A549 (cell line): ENCODE measurements at regions not wholly inside any gene's neighbourhood (a gene's known extent, or its start where the extent isn't known, plus 50 kb on each side); places are given as distances from the start of the nearest gene placed in this dataset.
"Not testable (repeated sequence)": the region's sequence is repeated elsewhere in the genome, so short reads cannot be mapped to it uniquely, and the experiment has no call there.

Experiments
- ATAC-seq, 2 experiments: fragments of 200-7000 bp in 1 of 2; fragments of >200 bp in 1 of 2; cut with Nextera tagmentation in 1 of 2; cut with Tn5 transposase in 1 of 2; 3 replicates each; pipeline versions ENCODE4 v1.8.0 to v1.9.1; 2018 to 2020; ENCODE audit warnings: mild to moderate bottlenecking in 1 of 2, moderate library complexity in 1 of 2
- CTCF ChIA-PET: fragments of 300-600 bp; sonication (Branson Sonifier 250); formaldehyde crosslinking; extraction: SDS; loops from one replicate; lab custom pipeline; 2021; ENCODE audit warnings: antibody characterized with exemption, inconsistent platforms; lab: Yijun Ruan, JAX
- POLR2A ChIA-PET: fragments of 350-600 bp; formaldehyde crosslinking; extraction: SDS; loops from one replicate; lab custom pipeline; 2021; ENCODE audit warnings: antibody characterized with exemption, inconsistent platforms; lab: Yijun Ruan, JAX
- DNase-seq, 2 experiments: peaks; one replicate each; pipeline versions ENCODE4 v3.0.0 to v3.0.0-alpha.2; 2011 to 2016; ENCODE audit warnings: low read depth in 1 of 2, low spot score in 1 of 2
- FAIRE-seq: peaks from 2 replicates; lab custom pipeline; 2011; peaks lifted over from hg19 to GRCh38; lab: Jason Lieb, UNC
- H3K27ac ChIP-seq, 2 experiments: fragments of >200 bp; sonication (Bioruptor Twin); formaldehyde crosslinking; 3 replicates each; pipeline ENCODE4 v1.5.1; 2016 to 2017
- H3K4me1 ChIP-seq: fragments of >200 bp; sonication (Bioruptor Twin); formaldehyde crosslinking; 3 replicates; pipeline ENCODE4 v1.6.1; 2016
- H3K4me2 ChIP-seq: fragments of >200 bp; sonication (Bioruptor Twin); formaldehyde crosslinking; 3 replicates; pipeline ENCODE4 v1.6.1; 2016
- H3K4me3 ChIP-seq: fragments of >200 bp; sonication (Bioruptor Twin); formaldehyde crosslinking; 3 replicates; pipeline ENCODE4 v1.5.1; 2016
- H3K9me3 ChIP-seq: fragments of >200 bp; sonication (Bioruptor Twin); formaldehyde crosslinking; 3 replicates; pipeline ENCODE4 v1.6.1; 2016
- ATOH8 ChIP-seq: fragments of 250-450 bp; sonication (Bioruptor Pico); IDR thresholded peaks from 2 replicates; pipeline ENCODE4 v1.5.0; 2020; ENCODE audit warnings: low read depth, mild to moderate bottlenecking, moderate library complexity
- BHLHE40 ChIP-seq: IDR thresholded peaks from 2 replicates; pipeline ENCODE4 v1.6.1; 2012; ENCODE audit warnings: low read depth, low read length, inconsistent platforms
- CBX8 ChIP-seq: fragments of 200-600 bp; sonication (generic); IDR thresholded peaks from 2 replicates; pipeline ENCODE4 v1.6.1; 2016
- E2F6 ChIP-seq: IDR thresholded peaks from 2 replicates; pipeline ENCODE4 v1.6.1; 2012; ENCODE audit warnings: low read depth, borderline replicate concordance
- EHF ChIP-seq: fragments of 250-450 bp; sonication (Bioruptor Pico); IDR thresholded peaks from 2 replicates; pipeline ENCODE4 v1.5.0; 2020; ENCODE audit warnings: mild to moderate bottlenecking
- EP300 ChIP-seq, 2 experiments: fragments of >200 bp; sonication (Bioruptor Twin); formaldehyde crosslinking; IDR thresholded peaks; 2 replicates in 1 of 2; 3 replicates in 1 of 2; pipeline ENCODE4 v1.6.1; 2016 to 2017
- ESRRA ChIP-seq: fragments of 150-350 bp; IDR thresholded peaks from 2 replicates; pipeline ENCODE4 v1.6.1; 2014; ENCODE audit warnings: mild to moderate bottlenecking, low read length, borderline replicate concordance
- FOSL2 ChIP-seq, 2 experiments: fragments of 450-650 bp in 1 of 2; fragments of >200 bp in 1 of 2; sonication (Bioruptor Twin) in 1 of 2; formaldehyde crosslinking; IDR thresholded peaks; 2 replicates each; pipeline versions ENCODE4 v1.5.0 to v1.6.1; 2016 to 2020; ENCODE audit warnings: mild to moderate bottlenecking in 1 of 2, moderate library complexity in 1 of 2
- GATA3 ChIP-seq: IDR thresholded peaks from 2 replicates; pipeline ENCODE4 v1.6.1; 2012; ENCODE audit warnings: borderline replicate concordance
- HDAC2 ChIP-seq: fragments of 200-600 bp; sonication (generic); IDR thresholded peaks from 2 replicates; pipeline ENCODE4 v1.6.1; 2016
- HES2 ChIP-seq: fragments of >200 bp; sonication (Bioruptor Twin); formaldehyde crosslinking; IDR thresholded peaks from 2 replicates; pipeline ENCODE4 v1.6.1; 2016
- HEYL ChIP-seq: fragments of 250-450 bp; sonication (Bioruptor Pico); IDR thresholded peaks from 2 replicates; pipeline ENCODE4 v1.8.0; 2021; ENCODE audit warnings: mild to moderate bottlenecking, moderate library complexity
- HMGXB4 ChIP-seq: fragments of 250-450 bp; sonication (Bioruptor Pico); IDR thresholded peaks from 2 replicates; pipeline ENCODE4 v1.5.0; 2021; ENCODE audit warnings: mild to moderate bottlenecking, moderate library complexity, borderline replicate concordance
- HOXA7 ChIP-seq: fragments of 250-450 bp; sonication (Bioruptor Pico); IDR thresholded peaks from 2 replicates; pipeline ENCODE4 v1.5.0; 2020; ENCODE audit warnings: mild to moderate bottlenecking, moderate library complexity
- HOXB5 ChIP-seq: fragments of 250-450 bp; sonication (Bioruptor Pico); IDR thresholded peaks from 2 replicates; pipeline ENCODE4 v1.5.0; 2020; ENCODE audit warnings: mild to moderate bottlenecking, moderate library complexity
- JUNB ChIP-seq: fragments of >200 bp; sonication (Bioruptor Twin); formaldehyde crosslinking; IDR thresholded peaks from 2 replicates; pipeline ENCODE4 v1.6.1; 2016
- KDM5A ChIP-seq: fragments of 200-600 bp; sonication (generic); IDR thresholded peaks from 2 replicates; pipeline ENCODE4 v1.6.1; 2016; ENCODE audit warnings: antibody characterized with exemption, mild to moderate bottlenecking
- MAFK ChIP-seq: fragments of 450-650 bp; IDR thresholded peaks from 2 replicates; pipeline ENCODE4 v1.6.1; 2014; ENCODE audit not compliant: partially characterized antibody
- MAX ChIP-seq: IDR thresholded peaks from 2 replicates; pipeline ENCODE4 v1.6.1; 2012
- MAZ ChIP-seq: fragments of 150-350 bp; IDR thresholded peaks from 2 replicates; pipeline ENCODE4 v1.6.1; 2014; ENCODE audit warnings: antibody characterized with exemption, low read depth, low read length, borderline replicate concordance
- NFE2L2 ChIP-seq: fragments of 150-350 bp; conservative IDR thresholded peaks from 2 replicates; pipeline ENCODE4 v1.6.1; 2014; ENCODE audit warnings: low read length
- NPAS2 ChIP-seq: fragments of 250-450 bp; sonication (Bioruptor Pico); IDR thresholded peaks from 2 replicates; pipeline ENCODE4 v1.8.0; 2022; ENCODE audit warnings: mild to moderate bottlenecking, moderate library complexity, borderline replicate concordance
- NR3C1 ChIP-seq: fragments of >200 bp; sonication (Bioruptor Twin); formaldehyde crosslinking; IDR thresholded peaks from 3 replicates; pipeline ENCODE4 v1.6.1; 2017
- PBX3 ChIP-seq: IDR thresholded peaks from 2 replicates; pipeline ENCODE4 v1.6.1; 2012
- PHF8 ChIP-seq: fragments of 200-600 bp; sonication (generic); IDR thresholded peaks from 2 replicates; pipeline ENCODE4 v1.6.1; 2016; ENCODE audit warnings: low read depth, mild to moderate bottlenecking, antibody characterized with exemption, moderate library complexity, borderline replicate concordance
- POLR2AphosphoS2 ChIP-seq: conservative IDR thresholded peaks from 2 replicates; pipeline ENCODE4 v1.6.1; 2012; ENCODE audit warnings: low read length, improper control_type of control experiment, inconsistent platforms
- RARB ChIP-seq: fragments of 250-450 bp; sonication (Bioruptor Pico); IDR thresholded peaks from 2 replicates; pipeline ENCODE4 v1.8.0; 2021; ENCODE audit warnings: mild to moderate bottlenecking, moderate library complexity
- RCOR1 ChIP-seq: fragments of 150-350 bp; IDR thresholded peaks from 2 replicates; pipeline ENCODE4 v1.6.1; 2014; ENCODE audit warnings: antibody characterized with exemption, low read length, low read depth
- REST ChIP-seq: fragments of 200-600 bp; sonication (generic); IDR thresholded peaks from 2 replicates; pipeline ENCODE4 v1.6.1; 2016; ENCODE audit warnings: antibody characterized with exemption, mild to moderate bottlenecking, moderate library complexity
- RFX5 ChIP-seq: fragments of 450-650 bp; IDR thresholded peaks from 2 replicates; pipeline ENCODE4 v1.7.1; 2014; ENCODE audit warnings: antibody characterized with exemption, mild to moderate bottlenecking, moderate library complexity
- SREBF2 ChIP-seq: fragments of 450-650 bp; IDR thresholded peaks from 2 replicates; pipeline ENCODE4 v1.6.1; 2014; ENCODE audit warnings: mild to moderate bottlenecking, moderate library complexity
- TFCP2L1 ChIP-seq: fragments of 250-450 bp; sonication (Bioruptor Pico); IDR thresholded peaks from 2 replicates; pipeline ENCODE4 v1.5.0; 2021; ENCODE audit warnings: mild to moderate bottlenecking
- TP53 ChIP-seq: fragments of 250-450 bp; sonication (Bioruptor Pico); IDR thresholded peaks from 2 replicates; pipeline ENCODE4 v1.5.0; 2021; ENCODE audit warnings: mild to moderate bottlenecking, moderate library complexity
- ZFP36 ChIP-seq: fragments of 450-650 bp; IDR thresholded peaks from 2 replicates; pipeline ENCODE4 v1.6.1; 2014; ENCODE audit warnings: borderline replicate concordance; ENCODE audit not compliant: partially characterized antibody
- whole genome bisulfite sequencing: methylation state at CpG from one replicate; pipeline ENCODE4 v1.1.6; 2017; ENCODE audit errors: missing lambda C conversion rate; 5-methylcytosine and 5-hydroxymethylcytosine counted together

GRCh38 chr17:37813751-37814150 lies 68.9 kb upstream of the HNF1B start (continued):
- TF ChIP-seq PBX3: 0 out of 2 replicates have a peak, but pooled peaks have one; percentile 48
- TF ChIP-seq PHF8: no peak
- TF ChIP-seq NFE2L2: no peak
- TF ChIP-seq MAX: peak; percentile 85
- no peak for TF ChIP-seq SREBF2
- no peak for TF ChIP-seq E2F6
- no peak for TF ChIP-seq ESRRA
- no peak for TF ChIP-seq MAZ
- TF ChIP-seq HMGXB4 (CRISPR knock-in tag): no peak
- no peak for TF ChIP-seq EHF (CRISPR knock-in tag)
- no peak for TF ChIP-seq MAFK
- TF ChIP-seq EP300 (IDR thresholded peaks at IDR 0.05): peak; percentile 44 to 84; a peak in 3 of 5 replicates
- no peak for TF ChIP-seq KDM5A
- TF ChIP-seq BHLHE40: no peak
- no peak for TF ChIP-seq ZFP36
- TF ChIP-seq RARB (CRISPR knock-in tag): no peak
- TF ChIP-seq TP53: no peak
- TF ChIP-seq NPAS2 (CRISPR knock-in tag): no peak
- TF ChIP-seq TFCP2L1: no peak
- peak; percentile 86; the same call in 1 of the 2 replicates for TF ChIP-seq HOXB5 (CRISPR knock-in tag)
- TF ChIP-seq ATOH8: no peak
- TF ChIP-seq CBX8: no peak
- TF ChIP-seq REST: no peak
- peak; percentile 83 for TF ChIP-seq FOSL2 (IDR thresholded peaks at IDR 0.05)
- peak; percentile 92 for TF ChIP-seq FOSL2 (CRISPR knock-in tag; IDR thresholded peaks at IDR 0.05)
- TF ChIP-seq HOXA7: no peak
- TF ChIP-seq HEYL (CRISPR knock-in tag): no peak
- 0 out of 2 replicates have a peak, but pooled peaks have one; percentile 38 for TF ChIP-seq RCOR1
- TF ChIP-seq NR3C1: no peak
- TF ChIP-seq GATA3: peak; percentile 73; the same call in 1 of the 2 replicates
- TF ChIP-seq RFX5: no peak
- no peak for TF ChIP-seq HDAC2
- peak; percentile 71 for TF ChIP-seq JUNB
- TF ChIP-seq POLR2AphosphoS2: no peak
- no peak for TF ChIP-seq HES2
- TF ChIP-seq, all 56 proteins: peak for 12

- not testable (repeated sequence) for H3K9me3 ChIP-seq, H3K4me2 ChIP-seq, H3K4me1 ChIP-seq, FAIRE-seq, DNase-seq, H3K4me3 ChIP-seq, ATAC-seq
- 0 out of 6 replicates have a peak overlapping the region, but pooled peaks of 1 of the 2 experiments have one; percentile 10 for H3K27ac ChIP-seq
- 74% methylated on average over 7 of the region's 7 CpGs for WGBS
- POLR2A ChIA-PET: interaction anchor here (0.7 kb wide), 1 partner anchor 157 kb away, joined by 10 read pairs; no protein-coding TSS in a partner anchor
- CTCF ChIA-PET: interaction anchor here (1.1 to 6.1 kb wide), 6 partner anchors 8 to 108 kb away, joined by 3 to 39 read pairs (median 5); no protein-coding TSS in a partner anchor
Measured at GRCh38 chr17:37808846-37809245, 64.0 kb upstream of the HNF1B start.
